ENCODE measurements at regions not wholly inside any gene's neighbourhood (a gene's known extent, or its start where the extent isn't known, plus 50 kb on each side); places are given as distances from the start of the nearest gene placed in this dataset.

DNA sequence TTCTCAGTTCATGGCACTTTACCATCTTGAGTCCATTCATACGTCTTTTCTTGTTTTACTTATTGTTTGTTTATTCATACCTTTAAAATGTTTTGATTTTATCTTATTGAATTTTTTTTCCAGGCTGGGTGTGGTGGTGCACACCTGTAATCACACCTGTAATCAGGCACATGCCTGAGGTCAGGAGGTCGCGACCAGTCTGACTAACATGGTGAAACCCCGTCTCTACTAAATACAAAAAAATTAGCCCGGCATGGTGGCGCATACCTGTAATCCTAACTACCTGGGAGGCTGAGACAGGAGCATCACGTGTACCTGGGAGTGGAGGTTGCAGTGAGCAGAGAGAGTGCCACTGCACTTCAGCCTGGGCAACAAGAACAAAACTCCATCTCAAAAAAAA lies 104.1 kb upstream of the MROH9 start:
- no peak for TF ChIP-seq EP300 (IDR thresholded peaks at IDR 0.05)
- TF ChIP-seq, protein P1, sequence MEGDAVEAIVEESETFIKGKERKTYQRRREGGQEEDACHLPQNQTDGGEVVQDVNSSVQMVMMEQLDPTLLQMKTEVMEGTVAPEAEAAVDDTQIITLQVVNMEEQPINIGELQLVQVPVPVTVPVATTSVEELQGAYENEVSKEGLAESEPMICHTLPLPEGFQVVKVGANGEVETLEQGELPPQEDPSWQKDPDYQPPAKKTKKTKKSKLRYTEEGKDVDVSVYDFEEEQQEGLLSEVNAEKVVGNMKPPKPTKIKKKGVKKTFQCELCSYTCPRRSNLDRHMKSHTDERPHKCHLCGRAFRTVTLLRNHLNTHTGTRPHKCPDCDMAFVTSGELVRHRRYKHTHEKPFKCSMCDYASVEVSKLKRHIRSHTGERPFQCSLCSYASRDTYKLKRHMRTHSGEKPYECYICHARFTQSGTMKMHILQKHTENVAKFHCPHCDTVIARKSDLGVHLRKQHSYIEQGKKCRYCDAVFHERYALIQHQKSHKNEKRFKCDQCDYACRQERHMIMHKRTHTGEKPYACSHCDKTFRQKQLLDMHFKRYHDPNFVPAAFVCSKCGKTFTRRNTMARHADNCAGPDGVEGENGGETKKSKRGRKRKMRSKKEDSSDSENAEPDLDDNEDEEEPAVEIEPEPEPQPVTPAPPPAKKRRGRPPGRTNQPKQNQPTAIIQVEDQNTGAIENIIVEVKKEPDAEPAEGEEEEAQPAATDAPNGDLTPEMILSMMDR (IDR thresholded peaks at IDR 0.05) = no peak
- no peak for TF ChIP-seq POLR2A (IDR thresholded peaks at IDR 0.05)
- no peak for DNase-seq
- intact Hi-C loops (cut with DNase I) = no loop called here
- H3K27me3 ChIP-seq = no peaks in the 10 kb centered on the region
- no peaks in the 10 kb centered on the region for H3K4me1 ChIP-seq (ENCODE audit: insufficient read depth)
- 92 to 97% (median 95%) methylated on average over 7 of the region's 7 CpGs for WGBS, 3 donors
- H3K27ac ChIP-seq = no peak overlapping the region
- no peak overlapping the region for H3K4me3 ChIP-seq
- no peaks in the 10 kb centered on the region for H3K9me3 ChIP-seq
- no peaks in the 10 kb centered on the region for H3K36me3 ChIP-seq

DNA sequence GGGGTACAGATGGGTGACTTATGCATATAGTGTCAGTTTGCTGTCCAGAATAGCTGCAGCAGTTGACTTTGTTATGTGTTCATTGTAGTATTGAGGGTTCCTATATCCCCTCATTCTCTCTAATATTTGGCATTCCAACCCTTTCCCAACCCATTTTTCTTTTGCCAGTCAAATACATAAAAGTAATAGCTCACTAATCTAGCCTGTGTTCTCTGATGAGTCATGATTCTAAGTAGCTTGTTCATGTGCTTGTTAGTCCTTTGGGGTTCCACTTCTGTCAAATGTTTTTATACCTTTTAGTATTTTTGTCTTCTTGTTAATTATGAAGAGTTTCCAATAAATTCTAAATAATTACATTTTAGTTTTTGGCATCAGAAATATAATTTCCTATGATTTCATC lies 99.2 kb upstream of the MROH9 start:
- Histone ChIP-seq H3K36me3 (no peaks in the 10 kb centered on the region), H3K4me3 (no peak overlapping the region), H3K4me1 (ENCODE audit: insufficient read depth) (no peaks in the 10 kb centered on the region), H3K27ac (no peak overlapping the region), H3K27me3 (no peaks in the 10 kb centered on the region), H3K9me3 (no peaks in the 10 kb centered on the region)
- no peak for TF ChIP-seq EP300 (IDR thresholded peaks at IDR 0.05)
- no peak for DNase-seq
- intact Hi-C loops (cut with DNase I) = no loop called here

DNA sequence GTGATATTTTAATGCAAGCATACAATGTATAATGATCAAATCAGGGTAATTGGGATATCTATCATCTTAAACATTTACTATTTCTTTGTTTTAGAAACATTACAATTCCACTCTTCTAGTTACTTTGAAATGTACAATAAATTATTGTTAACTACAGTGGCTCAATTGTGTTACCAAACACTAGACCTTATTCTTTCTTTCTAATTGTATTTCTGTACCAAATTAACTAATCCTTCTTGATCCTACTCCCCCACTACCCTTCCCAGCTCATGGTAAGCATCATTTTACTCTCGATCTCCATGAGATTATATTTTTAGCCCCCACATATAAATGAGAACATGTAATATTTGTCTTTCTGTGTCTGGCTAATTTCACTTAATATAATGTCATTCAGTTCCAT lies 95.0 kb upstream of the MROH9 start:
- Histone ChIP-seq H3K27ac (no peak overlapping the region), H3K27me3 (no peaks in the 10 kb centered on the region), H3K36me3 (no peaks in the 10 kb centered on the region), H3K9me3 (no peaks in the 10 kb centered on the region), H3K4me3 (no peak overlapping the region), H3K4me1 (ENCODE audit: insufficient read depth) (no peaks in the 10 kb centered on the region)
- intact Hi-C loops (cut with DNase I) = no loop called here
- WGBS, 3 donors = 72 to 85% (median 83%) methylated on average over 1 of the region's 1 CpG
- DNase-seq = no peak
- TF ChIP-seq POLR2A (IDR thresholded peaks at IDR 0.05) (no peak), EP300 (IDR thresholded peaks at IDR 0.05) (no peak)
- TF ChIP-seq, protein P1 (IDR thresholded peaks at IDR 0.05) = no peak

DNA sequence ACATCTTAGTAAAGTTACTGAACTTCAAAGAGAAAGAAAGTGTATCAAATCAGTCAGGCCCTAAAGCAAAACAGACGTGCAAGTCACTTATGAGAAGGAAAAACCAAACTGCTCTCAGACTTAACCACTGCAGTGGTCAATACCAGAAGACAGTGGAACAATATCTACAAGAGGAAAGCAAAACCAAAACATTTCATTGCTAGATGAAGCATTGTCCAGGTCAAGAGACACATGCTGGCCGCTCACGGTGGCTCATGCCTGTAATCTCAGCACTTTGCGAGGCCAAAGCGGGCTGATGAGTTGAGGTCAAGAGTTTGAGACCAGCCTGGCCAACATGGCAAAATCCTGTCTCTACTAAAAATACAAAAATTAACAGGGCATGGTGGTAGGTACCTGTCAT lies 82.0 kb upstream of the MROH9 start:
- H3K27me3 ChIP-seq = no peaks in the 10 kb centered on the region
- intact Hi-C loops (cut with DNase I) = no loop called here
- TF ChIP-seq, protein P1 (IDR thresholded peaks at IDR 0.05) = no peak
- TF ChIP-seq EP300 (IDR thresholded peaks at IDR 0.05) (no peak), POLR2A (IDR thresholded peaks at IDR 0.05) (no peak)
- DNase-seq = no peak
- 79 to 92% (median 84%) methylated on average over 5 of the region's 5 CpGs for WGBS, 3 donors
- H3K4me3 ChIP-seq = no peak overlapping the region
- H3K36me3 ChIP-seq = no peaks in the 10 kb centered on the region
- peaks cover 2% of the 10 kb centered on the region for H3K4me1 ChIP-seq (ENCODE audit: insufficient read depth)
- H3K9me3 ChIP-seq = no peaks in the 10 kb centered on the region
- no peak overlapping the region for H3K27ac ChIP-seq

DNA sequence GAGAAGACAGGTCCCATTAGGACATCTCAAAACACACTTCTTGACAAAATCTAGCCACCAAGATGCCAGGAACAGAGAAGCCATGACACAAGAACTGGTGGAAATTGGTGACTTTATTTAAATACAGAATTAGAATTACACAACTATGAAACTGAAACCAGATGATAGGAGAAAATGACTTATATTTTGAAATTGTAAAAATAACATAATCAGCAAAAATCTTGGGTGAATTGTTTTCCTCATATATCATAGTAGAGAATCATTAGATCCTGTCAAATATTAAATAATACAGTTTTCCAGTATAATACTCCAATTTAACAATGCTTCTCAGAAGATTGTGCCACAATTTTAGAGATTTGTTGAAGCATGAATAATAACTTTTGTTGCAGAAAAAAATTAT lies 81.5 kb upstream of the MROH9 start:
- Histone ChIP-seq H3K9me3 (no peaks in the 10 kb centered on the region), H3K4me3 (no peak overlapping the region), H3K36me3 (no peaks in the 10 kb centered on the region), H3K4me1 (ENCODE audit: insufficient read depth) (peaks cover 2% of the 10 kb centered on the region), H3K27me3 (no peaks in the 10 kb centered on the region), H3K27ac (no peak overlapping the region)
- DNase-seq = no peak
- TF ChIP-seq POLR2A (IDR thresholded peaks at IDR 0.05) (no peak), EP300 (IDR thresholded peaks at IDR 0.05) (no peak)
- TF ChIP-seq, protein P1 (IDR thresholded peaks at IDR 0.05) = no peak
- intact Hi-C loops (cut with DNase I) = no loop called here

Measured in ovary (tissue), 7 donors.